ENCODE measurements at regions not wholly inside any gene's neighbourhood (a gene's known extent, or its start where the extent isn't known, plus 50 kb on each side); places are given as distances from the start of the nearest gene placed in this dataset.

DNA sequence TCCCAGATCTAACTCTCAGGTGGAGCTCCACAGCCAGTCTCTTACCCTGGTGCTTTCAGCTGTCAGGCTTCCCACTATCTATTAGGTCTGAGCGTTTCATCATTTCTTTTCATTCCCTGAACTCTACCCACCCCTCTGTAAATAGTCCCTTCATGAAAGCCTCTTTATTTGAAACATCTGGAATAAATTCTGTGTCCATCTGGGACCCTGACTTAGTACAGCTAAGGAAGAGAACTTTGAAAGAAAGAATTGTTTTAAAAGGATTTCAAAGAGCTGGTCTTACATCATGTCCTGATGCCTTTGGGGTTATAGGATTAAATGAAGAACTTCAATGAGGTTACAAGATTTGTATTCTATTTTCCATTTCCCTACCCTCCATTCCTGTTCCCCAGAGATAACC lies 388.5 kb upstream of the CA10 start:
- Histone ChIP-seq H3K4me3 (no peak overlapping the region), H3K27me3 (no peaks in the 10 kb centered on the region), H3K27ac (no peak overlapping the region), H3K9me3 (no peaks in the 10 kb centered on the region; the same call in 1 of the 2 replicates), H3K36me3 (no peaks in the 10 kb centered on the region), H3K4me2 (no peak overlapping the region), H3K9ac (no peak overlapping the region), H3K4me1 (no peaks in the 10 kb centered on the region), H4K20me1 (no peaks in the 10 kb centered on the region)
- no peak for TF ChIP-seq Cebpa-rat (IDR thresholded peaks at IDR 0.05)

DNA sequence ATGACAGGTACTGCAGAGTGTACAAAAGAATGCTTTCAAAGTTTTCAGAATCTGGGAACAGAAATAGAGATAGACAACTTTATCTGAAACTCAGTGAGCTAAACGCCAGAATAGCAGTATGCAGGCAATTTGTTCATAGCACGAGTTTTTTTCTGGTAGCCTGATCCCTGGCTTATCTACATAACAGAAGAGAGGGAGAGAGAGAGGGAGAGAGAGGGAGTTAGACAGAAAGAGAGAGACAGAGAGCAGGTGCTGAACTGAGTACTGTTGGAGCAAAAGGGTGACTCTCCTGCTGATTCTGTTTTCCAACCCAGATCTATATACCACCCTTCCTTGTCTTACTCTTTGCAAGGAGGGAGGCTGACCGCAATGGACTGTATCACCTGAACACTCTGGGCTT lies 388.0 kb upstream of the CA10 start:
- Histone ChIP-seq H3K27ac (no peak overlapping the region), H3K4me3 (no peak overlapping the region), H3K4me2 (no peak overlapping the region), H3K9me3 (no peaks in the 10 kb centered on the region; the same call in 1 of the 2 replicates), H3K36me3 (no peaks in the 10 kb centered on the region), H3K9ac (no peak overlapping the region), H4K20me1 (no peaks in the 10 kb centered on the region), H3K27me3 (no peaks in the 10 kb centered on the region), H3K4me1 (no peaks in the 10 kb centered on the region)
- no peak for TF ChIP-seq Cebpa-rat (IDR thresholded peaks at IDR 0.05)

DNA sequence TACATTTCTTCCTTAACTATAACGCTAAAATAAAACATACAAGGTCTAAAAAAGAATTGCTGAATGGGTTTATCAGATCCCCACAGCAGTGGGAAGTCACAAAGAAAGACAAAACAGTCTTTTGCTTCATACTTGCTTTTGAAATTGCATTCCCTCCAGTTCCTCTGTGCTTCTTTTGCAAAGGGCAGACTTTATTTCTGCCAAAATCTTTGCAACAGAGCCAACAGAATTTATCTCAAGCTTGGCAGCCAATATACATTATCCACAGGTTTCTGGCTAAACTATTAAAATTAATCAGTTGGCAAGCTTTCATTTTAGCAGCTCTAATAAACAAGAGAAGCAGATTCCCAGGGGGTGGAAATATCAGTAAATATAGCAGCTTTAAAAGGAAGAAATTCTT lies 378.9 kb upstream of the CA10 start:
- H3K4me1 ChIP-seq, result no peaks in the 10 kb centered on the region
- no peak overlapping the region for H3K9ac ChIP-seq
- no peak overlapping the region for H3K4me2 ChIP-seq
- no peak overlapping the region for H3K27ac ChIP-seq
- no peaks in the 10 kb centered on the region for H3K36me3 ChIP-seq
- no peak overlapping the region for H3K4me3 ChIP-seq
- H4K20me1 ChIP-seq, result no peaks in the 10 kb centered on the region
- TF ChIP-seq Cebpa-rat (IDR thresholded peaks at IDR 0.05), result no peak
- H3K27me3 ChIP-seq, result no peaks in the 10 kb centered on the region
- no peaks in the 10 kb centered on the region for H3K9me3 ChIP-seq

DNA sequence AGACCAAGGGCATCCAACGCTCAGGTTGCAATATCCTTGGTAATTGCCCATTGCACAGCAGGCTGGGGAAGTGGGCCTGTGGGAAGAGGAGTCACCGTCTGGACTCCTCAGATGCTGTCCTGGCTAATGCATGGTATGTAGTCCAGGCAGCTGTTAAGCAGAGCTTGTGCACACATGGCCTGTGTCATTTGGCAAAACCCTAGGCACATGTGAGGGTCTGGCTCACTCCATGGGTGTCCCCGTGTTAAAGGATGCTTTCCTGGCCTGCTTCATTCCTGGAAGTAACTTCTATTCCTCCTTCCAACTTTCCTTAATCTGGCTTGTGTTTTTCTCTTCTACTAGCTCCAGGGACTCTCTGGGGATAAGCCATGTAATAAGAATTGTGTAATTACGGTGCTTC lies 378.0 kb upstream of the CA10 start:
- Histone ChIP-seq H3K9me3 (no peaks in the 10 kb centered on the region), H3K9ac (no peak overlapping the region), H4K20me1 (no peaks in the 10 kb centered on the region), H3K4me1 (no peaks in the 10 kb centered on the region), H3K4me2 (no peak overlapping the region), H3K27me3 (no peaks in the 10 kb centered on the region), H3K36me3 (no peaks in the 10 kb centered on the region), H3K27ac (no peak overlapping the region), H3K4me3 (no peak overlapping the region)
- no peak for TF ChIP-seq Cebpa-rat (IDR thresholded peaks at IDR 0.05)

DNA sequence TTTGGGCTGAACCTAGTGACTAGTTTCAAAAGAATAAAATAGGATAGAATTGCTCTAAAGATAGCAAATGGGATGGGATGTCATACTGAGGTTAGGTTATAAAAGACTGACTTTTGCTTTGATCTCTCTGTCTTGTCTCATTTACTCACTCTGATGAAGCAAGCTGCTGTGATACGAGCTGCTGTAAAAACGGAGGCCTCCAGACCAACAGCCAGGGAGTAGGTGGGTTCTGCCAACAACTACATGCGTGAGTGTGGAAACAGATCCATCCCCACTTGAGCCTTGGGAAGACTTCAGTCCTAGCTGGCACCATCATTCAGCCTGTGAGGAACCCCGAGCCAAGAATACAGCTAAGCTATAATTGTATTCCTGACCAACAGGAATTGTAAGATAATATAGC lies 373.9 kb upstream of the CA10 start:
- Histone ChIP-seq H3K4me1 (no peaks in the 10 kb centered on the region), H3K4me2 (no peak overlapping the region), H3K9me3 (no peaks in the 10 kb centered on the region), H3K36me3 (no peaks in the 10 kb centered on the region), H3K27me3 (no peaks in the 10 kb centered on the region), H3K27ac (no peak overlapping the region), H3K9ac (no peak overlapping the region), H4K20me1 (no peaks in the 10 kb centered on the region), H3K4me3 (no peak overlapping the region)
- no peak for TF ChIP-seq Cebpa-rat (IDR thresholded peaks at IDR 0.05)

DNA sequence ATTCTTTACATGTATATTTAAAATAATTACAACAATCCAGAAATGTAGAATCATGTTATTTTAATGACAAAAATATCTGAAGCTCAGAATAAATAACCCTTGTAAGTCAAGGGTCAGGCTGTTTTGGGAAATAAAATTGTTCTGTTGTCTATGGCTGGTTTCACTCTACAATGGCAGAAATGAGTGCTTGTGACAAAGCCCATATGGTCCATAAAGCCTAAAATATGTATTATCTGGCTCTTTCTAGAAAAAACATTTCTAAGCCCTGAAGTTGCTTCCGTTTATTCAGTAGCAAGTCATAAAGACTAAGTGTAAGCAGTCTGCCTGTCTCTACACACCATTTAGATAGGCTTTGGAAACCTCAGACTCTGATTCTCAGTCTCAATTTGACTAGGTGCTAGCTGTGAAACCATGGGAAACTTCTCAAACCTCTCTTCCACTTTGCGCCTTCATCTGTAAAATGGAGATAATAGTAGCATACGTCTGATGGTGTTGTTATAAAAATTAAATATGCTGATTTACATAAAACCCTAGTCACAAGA lies 365.7 kb upstream of the CA10 start:
- Histone ChIP-seq H3K4me1 (no peaks in the 10 kb centered on the region), H3K9me3 (no peaks in the 10 kb centered on the region), H3K36me3 (no peaks in the 10 kb centered on the region), H4K20me1 (no peaks in the 10 kb centered on the region), H3K9ac (no peak overlapping the region), H3K4me3 (no peak overlapping the region), H3K27ac (no peak overlapping the region), H3K4me2 (no peak overlapping the region), H3K27me3 (no peaks in the 10 kb centered on the region)
- no peak for TF ChIP-seq Cebpa-rat (IDR thresholded peaks at IDR 0.05)

DNA sequence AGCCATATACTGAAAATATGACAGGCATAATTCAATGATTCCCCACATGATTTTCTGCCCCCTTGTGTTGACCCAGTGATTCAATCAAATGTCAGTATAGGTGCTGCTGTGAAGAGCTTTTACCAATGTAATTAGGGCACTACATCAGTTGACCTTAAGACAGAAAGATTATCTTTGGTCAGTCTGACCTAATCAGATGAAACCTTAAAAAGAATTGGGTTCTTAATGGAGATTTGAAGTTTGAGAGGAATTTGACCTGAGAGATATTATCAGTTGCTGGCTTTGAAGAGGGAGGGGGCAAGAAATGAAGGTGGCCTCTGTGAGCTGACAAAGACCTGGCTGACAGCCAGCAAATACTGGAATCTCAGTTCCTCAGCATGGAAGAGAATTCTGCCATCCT lies 358.7 kb upstream of the CA10 start:
- Histone ChIP-seq H3K4me3 (no peak overlapping the region), H3K4me1 (no peaks in the 10 kb centered on the region), H4K20me1 (no peaks in the 10 kb centered on the region), H3K4me2 (no peak overlapping the region), H3K9me3 (no peaks in the 10 kb centered on the region), H3K36me3 (no peaks in the 10 kb centered on the region), H3K27ac (no peak overlapping the region), H3K27me3 (no peaks in the 10 kb centered on the region), H3K9ac (no peak overlapping the region)
- TF ChIP-seq Cebpa-rat (IDR thresholded peaks at IDR 0.05), result no peak

DNA sequence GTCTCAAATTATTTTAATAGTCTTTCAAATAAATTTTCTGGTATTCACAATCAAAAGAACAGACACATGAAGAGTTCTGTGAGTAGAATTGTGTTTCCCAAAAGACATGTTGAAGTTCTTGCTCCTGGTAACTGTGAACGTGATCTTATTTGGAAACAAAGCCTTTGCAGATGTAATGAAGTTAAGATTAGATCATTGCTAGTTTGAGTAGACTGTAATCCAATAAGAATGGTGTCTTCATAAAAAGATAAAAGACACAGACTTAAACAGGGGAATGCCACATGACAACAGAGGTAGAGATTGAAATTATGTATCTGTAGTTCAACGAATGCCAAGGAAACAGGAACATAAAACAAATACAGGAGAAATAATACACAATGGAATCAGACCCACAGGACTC lies 357.4 kb upstream of the CA10 start:
- TF ChIP-seq Cebpa-rat (IDR thresholded peaks at IDR 0.05), result no peak
- Histone ChIP-seq H3K9ac (no peak overlapping the region), H3K9me3 (no peaks in the 10 kb centered on the region), H4K20me1 (no peaks in the 10 kb centered on the region), H3K4me3 (no peak overlapping the region), H3K4me1 (no peaks in the 10 kb centered on the region), H3K27me3 (no peaks in the 10 kb centered on the region), H3K36me3 (no peaks in the 10 kb centered on the region), H3K27ac (no peak overlapping the region), H3K4me2 (no peak overlapping the region)

DNA sequence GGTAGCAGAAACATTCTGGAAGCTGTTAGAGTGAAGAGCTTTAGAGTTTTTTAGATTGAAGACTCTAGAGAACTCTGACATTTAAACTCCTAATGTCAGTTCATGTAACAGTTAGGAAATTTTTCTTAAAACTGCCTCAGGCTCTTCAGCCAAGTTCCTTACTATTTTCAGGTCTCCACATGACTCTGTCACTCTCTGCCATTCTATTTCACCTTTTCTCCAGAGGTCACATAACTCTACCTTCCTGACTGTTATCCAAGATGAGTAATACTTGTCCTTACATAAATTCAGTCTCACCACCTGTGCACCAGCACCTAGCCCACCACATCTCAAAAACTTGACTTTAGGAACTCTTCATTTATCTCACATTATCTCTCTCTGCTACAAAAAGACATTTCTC lies 347.1 kb upstream of the CA10 start:
- Histone ChIP-seq H3K4me2 (no peak overlapping the region), H3K4me1 (no peaks in the 10 kb centered on the region), H3K27ac (no peak overlapping the region), H3K27me3 (no peaks in the 10 kb centered on the region), H3K36me3 (no peaks in the 10 kb centered on the region), H4K20me1 (no peaks in the 10 kb centered on the region), H3K9ac (no peak overlapping the region), H3K4me3 (no peak overlapping the region), H3K9me3 (no peaks in the 10 kb centered on the region)
- TF ChIP-seq Cebpa-rat (IDR thresholded peaks at IDR 0.05), result no peak

DNA sequence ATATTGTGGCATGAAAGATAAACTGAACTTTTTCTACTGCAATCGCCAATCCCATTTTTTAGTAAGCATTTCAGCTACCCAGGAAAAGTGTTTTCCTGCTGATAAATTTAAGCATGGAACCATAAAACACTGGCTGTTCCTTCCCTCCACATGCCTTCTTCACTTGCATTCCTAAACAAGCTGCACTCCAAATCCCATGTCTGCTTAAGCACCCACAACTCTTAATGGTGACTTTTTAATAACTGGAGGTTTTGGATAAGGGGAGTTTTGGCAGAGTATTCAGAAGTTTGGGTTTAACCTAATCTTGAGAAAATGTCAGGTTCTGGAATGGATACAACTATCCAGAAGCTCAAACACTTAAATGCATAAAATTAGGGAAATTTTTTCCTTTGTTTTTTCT lies 345.6 kb upstream of the CA10 start:
- Histone ChIP-seq H3K27ac (no peak overlapping the region), H4K20me1 (no peaks in the 10 kb centered on the region), H3K9me3 (no peaks in the 10 kb centered on the region), H3K4me1 (no peaks in the 10 kb centered on the region), H3K36me3 (no peaks in the 10 kb centered on the region), H3K4me2 (no peak overlapping the region), H3K27me3 (no peaks in the 10 kb centered on the region), H3K9ac (no peak overlapping the region), H3K4me3 (no peak overlapping the region)
- no peak for TF ChIP-seq Cebpa-rat (IDR thresholded peaks at IDR 0.05)

DNA sequence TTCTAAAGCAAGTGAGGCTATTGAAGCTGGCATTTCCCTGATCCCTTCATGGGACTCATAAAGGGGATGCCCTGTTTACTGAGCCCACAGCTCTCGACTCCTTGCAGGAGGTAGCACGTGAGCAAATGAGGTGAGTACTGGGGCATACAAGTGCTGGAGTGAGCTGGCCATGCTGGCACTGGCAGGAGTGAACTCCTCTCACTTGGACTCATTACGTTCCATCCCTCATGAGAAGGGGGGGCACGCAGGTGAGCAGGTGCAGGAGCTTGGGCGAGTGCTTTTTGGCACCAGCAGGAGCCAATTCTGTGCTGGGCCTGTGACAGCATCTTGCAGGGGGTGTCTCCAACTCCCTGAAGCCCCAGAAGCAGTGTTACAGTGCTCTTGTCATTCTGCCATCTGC lies 337.1 kb upstream of the CA10 start:
- H4K20me1 ChIP-seq, result no peaks in the 10 kb centered on the region
- no peak overlapping the region for H3K4me2 ChIP-seq
- no peak overlapping the region for H3K4me3 ChIP-seq
- H3K36me3 ChIP-seq, result no peaks in the 10 kb centered on the region
- H3K4me1 ChIP-seq, result no peaks in the 10 kb centered on the region
- no peak overlapping the region for H3K27ac ChIP-seq
- no peak overlapping the region for H3K9ac ChIP-seq
- H3K27me3 ChIP-seq, result no peaks in the 10 kb centered on the region
- TF ChIP-seq Cebpa-rat (IDR thresholded peaks at IDR 0.05), result no peak
- H3K9me3 ChIP-seq, result no peaks in the 10 kb centered on the region

Measured in BLaER1 (cell line).